ENCODE measurements at regions not wholly inside any gene's neighbourhood (a gene's known extent, or its start where the extent isn't known, plus 50 kb on each side); places are given as distances from the start of the nearest gene placed in this dataset.
"Not testable (repeated sequence)": the region's sequence is repeated elsewhere in the genome, so short reads cannot be mapped to it uniquely, and the experiment has no call there.

DNA sequence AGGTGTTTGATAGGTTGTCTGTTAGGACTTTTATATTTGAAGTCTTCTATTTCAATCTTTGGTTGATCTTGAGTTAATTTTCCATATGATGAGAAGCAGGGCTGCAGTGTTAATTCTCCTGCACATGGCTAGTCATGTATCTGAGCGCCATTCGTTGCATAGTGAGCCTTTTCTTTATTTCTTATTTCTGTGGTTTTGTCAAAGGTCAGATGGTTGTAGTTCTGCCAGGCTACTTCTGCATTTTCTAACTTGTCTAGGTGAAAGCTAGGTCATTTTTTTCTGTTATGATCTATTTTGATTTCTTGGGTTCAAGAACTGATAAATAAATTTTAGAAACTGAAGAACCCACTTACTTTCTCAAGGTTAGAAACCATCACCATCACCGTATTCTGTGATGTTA, 56.7 kb downstream of the CCDC74A start:
- no peak for DNase-seq

DNA sequence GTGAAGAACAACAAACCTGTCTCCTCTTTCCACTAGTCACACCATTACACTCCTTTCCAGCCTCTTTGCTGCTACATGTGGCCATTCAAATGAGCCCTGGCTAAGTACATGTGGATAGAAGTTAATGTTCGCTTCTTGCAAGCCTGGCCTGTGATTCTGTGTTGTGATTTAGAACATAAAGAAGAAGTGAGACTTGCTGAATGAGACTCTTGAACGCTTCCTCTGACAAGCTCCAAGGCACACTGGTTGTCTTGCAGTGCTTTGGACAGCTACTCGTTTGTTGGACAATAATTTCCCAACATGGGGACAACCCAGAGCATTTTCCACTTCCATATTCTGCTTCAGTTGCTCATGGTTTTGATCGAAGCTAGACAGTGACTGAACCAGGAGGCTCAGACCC, 57.3 kb downstream of the CCDC74A start:
- DNase-seq = no peak

DNA sequence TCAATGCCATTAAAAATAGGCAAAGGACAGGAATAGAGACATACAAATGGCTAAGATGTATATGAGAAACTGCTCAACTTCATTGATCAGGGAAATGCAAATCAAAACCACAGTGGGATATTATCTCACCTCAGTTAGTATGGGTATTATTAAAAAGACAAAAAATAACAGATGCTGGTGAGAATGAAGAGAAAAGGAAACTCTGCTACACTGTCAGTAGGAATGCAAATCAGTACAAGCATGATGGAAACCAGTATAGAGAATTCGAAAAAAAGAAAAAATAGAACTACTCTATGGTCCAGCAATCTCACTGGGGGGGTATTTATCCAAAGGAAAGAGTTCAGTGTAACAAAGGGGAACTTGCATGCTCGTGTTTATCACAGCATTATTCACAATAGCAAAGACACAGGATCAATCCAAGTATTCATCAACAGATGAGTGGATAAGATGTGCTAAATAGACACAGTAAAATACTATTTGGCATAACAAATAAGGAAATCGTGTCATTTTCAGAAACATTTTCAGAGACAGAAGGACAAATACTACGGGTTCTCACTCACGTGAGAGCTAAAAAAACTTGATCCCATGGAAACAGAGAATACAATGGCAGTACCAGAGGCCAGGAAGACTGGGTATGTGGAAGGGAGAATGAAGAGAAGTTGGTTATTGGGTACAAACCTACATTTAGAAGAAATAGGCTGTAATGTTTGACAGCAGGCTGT, 60.6 kb downstream of the CCDC74A start:
- DNase-seq = no peak

GRCh38 chr2:131589126-131589525, 61.4 kb downstream of the CCDC74A start:
- not testable (repeated sequence) for DNase-seq

- DNase-seq = no peak
These were observed 62.7 kb downstream of the CCDC74A start for GRCh38 chr2:131590366-131590765.

DNA sequence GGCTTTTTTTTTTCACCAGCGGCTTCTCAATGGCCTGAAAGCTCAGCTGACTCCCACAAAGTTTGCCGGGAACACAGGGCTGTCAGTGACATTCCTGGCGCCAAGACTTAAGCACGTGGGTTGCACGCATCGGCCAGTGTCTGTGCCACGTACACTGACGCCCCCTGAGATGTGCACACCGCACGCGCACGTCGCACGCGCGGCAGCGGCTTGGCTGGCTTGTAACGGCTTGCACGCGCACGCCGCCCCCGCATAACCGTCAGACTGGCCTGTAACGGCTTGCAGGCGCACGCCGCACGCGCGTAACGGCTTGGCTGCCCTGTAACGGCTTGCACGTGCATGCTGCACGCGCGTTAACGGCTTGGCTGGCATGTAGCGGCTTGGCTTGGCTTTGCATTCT, 63.2 kb downstream of the CCDC74A start:
- no peak for DNase-seq

DNA sequence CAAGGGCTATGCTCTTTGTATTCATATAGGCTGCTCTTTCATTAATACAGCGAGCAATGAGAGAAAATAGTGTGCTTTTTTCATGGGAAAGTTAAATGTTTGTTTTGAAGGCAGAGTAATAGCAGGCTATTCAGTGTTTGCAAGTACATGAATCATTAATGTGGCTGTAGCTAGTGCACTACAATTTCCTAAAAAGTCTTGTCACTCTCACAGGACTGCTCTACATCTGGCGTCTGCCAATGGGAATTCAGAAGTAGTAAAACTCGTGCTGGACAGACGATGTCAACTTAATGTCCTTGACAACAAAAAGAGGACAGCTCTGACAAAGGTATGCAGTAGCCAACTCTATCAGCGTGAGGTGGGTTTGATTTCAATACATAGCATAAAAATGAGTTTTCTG, 68.9 kb downstream of the CCDC74A start:
- not testable (repeated sequence) for DNase-seq

DNA sequence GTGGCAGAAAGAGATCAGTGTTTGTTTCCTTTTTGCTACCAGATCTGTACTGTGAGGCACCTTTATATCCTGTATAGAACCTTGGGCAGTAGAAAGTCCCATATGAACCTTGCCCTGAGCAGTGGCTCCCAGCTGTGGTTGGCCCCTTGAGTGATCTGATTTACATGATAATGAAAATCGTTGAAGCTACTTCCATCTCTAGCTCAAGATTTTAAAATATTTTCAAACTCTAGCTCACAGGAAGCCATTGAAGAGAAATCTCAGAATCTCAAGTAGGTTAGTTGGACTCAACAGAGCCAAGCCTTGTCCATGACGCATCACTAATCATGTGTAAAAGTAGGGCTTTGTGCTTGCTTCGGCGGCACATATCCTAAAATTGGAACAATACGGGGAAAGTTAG, 74.8 kb downstream of the CCDC74A start:
- DNase-seq = not testable (repeated sequence)

DNA sequence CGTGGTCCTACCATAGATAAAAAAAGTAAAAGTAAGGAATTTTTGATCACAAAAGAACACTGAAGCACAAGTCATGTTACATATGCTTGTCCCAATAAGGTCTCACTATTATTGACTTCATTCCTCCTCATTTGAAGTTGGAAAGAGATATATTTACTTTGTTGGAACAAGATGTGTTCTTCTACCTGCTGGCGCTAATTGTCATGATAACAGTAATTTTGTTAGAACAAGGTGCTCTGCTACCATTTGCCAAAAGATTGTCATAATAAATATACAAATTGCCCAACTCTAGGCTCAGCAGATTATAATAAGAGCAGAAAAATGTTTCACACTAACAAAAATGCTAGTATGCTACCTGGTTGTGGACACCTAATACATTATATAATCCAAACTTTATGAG, 77.0 kb downstream of the CCDC74A start:
- DNase-seq = not testable (repeated sequence)

- DNase-seq = peak; percentile 1
These were observed 78.7 kb downstream of the CCDC74A start for GRCh38 chr2:131606366-131606765.

DNA sequence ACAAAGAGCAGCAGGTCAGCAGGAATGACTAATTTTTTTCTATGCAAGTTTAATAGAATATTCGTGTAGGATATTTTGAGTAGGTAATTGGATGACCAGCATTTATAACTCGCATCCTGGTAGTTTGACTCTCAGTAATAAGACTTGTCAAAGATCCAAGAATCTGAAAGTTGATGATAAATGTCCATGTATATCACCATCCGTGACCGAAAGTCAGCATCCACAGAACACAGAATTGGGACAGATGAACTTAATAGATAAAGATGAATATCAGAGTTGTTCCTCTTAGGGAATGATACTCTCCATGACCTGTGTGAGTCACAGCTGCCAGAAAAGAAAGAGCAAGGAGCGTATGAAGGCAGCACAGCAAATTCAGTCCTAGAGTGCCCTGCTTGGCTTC, 79.4 kb downstream of the CCDC74A start:
- not testable (repeated sequence) for DNase-seq

GRCh38 chr2:131614539-131614938, 86.9 kb downstream of the CCDC74A start:
- not testable (repeated sequence) for DNase-seq

GRCh38 chr2:131618320-131618719, 90.6 kb downstream of the CCDC74A start:
- not testable (repeated sequence) for DNase-seq

DNA sequence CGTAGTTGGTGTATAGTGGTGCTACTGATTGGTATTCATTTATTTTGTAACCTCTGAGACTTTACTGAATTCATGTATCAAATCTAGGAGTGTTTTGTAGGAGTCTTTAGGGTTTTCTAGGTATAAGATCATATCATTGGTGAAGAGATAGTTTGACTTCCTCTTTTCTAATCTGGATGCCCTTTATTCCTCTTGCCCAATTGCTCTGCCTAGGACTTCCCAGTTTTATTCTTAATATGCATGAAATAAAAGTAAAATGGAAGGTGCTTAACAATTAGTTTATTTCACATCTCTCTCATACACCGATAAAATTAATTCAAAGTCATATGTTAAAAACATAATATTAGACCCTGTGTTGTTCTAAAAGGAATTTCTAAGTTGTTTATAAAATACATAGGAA, 95.2 kb downstream of the CCDC74A start:
- DNase-seq = not testable (repeated sequence)

GRCh38 chr2:131626011-131626410, 98.3 kb downstream of the CCDC74A start:
- DNase-seq = not testable (repeated sequence)

DNA sequence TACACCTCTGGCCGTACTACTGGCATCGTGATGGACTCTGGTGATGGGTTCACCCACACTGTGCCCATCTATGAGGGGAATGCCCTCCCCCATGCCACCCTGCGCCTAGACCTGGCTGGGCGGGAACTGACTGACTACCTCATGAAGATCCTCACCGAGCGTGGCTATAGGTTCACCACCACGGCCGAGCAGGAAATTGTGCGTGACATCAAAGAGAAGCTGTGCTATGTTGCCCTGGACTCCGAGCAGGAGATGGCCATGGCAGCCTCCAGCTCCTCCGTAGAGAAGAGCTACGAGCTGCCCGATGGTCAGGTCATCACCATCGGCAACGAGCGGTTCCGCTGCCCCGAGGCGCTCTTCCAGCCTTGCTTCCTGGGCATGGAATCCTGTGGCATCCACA, 98.9 kb downstream of the CCDC74A start:
- not testable (repeated sequence) for DNase-seq

- not testable (repeated sequence) for DNase-seq
These were observed 100.1 kb downstream of the CCDC74A start for GRCh38 chr2:131627777-131628176.

DNA sequence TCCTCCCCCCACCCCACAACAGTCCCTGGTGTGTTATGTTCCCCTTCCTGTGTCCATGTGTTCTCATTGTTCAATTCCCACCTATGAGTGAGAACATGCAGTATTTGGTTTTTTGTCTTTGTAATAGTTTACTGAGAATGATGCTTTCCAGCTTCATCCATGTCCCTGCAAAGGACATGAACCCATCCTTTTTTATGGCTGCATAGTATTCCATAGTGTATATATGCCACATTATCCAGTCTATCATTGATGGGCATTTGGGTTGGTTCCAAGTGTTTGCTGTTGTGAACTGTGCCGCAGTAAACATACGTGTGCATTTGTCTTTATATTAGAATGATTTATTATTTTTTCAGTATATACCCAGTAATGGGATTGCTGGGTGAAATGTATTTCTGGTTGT, 104.0 kb downstream of the CCDC74A start:
- DNase-seq = not testable (repeated sequence)

DNA sequence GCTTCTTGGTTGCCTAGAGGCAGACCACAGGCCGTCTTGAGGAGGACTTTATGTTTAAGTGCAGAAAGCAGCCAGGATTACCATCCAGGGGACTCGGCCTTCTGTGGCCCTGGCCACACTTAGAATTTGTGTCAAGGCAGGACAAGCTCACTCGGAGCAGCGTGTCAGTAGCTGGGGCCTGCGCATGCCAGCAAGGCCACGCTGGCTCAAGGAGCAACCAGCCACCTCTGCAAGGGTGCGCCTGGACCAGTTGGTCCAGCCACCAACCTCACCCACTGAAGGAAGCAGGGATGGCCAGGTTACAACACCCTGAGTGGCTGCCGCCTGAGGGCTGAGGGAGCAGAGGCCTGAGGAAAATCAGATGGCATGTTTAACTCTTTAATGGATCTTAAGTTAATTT, 105.7 kb downstream of the CCDC74A start:
- DNase-seq = not testable (repeated sequence)

- not testable (repeated sequence) for DNase-seq
These were observed 106.4 kb downstream of the CCDC74A start for GRCh38 chr2:131633827-131634695.

DNA sequence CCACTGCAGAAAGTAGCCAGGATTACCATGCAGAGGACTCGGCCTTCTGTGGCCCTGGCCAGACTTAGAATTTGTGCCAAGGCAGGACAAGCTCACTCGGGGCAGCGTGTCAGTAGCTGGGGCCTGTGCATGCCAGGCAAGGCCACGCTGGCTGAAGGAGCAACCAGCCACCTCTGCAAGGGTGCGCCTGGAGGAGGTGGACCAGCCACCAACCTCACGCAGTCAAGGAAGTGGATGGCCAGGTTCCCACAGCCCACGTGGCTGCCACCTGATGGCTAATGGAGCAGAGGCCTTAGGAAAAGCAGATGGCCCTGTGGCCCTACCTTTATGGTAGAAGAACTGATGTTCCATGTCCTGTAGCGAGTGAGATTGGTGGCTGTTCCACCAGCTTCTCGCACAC, 107.9 kb downstream of the CCDC74A start:
- no peak for DNase-seq

GRCh38 chr2:131636704-131637308, 109.1 kb downstream of the CCDC74A start:
- not testable (repeated sequence) for DNase-seq

DNA sequence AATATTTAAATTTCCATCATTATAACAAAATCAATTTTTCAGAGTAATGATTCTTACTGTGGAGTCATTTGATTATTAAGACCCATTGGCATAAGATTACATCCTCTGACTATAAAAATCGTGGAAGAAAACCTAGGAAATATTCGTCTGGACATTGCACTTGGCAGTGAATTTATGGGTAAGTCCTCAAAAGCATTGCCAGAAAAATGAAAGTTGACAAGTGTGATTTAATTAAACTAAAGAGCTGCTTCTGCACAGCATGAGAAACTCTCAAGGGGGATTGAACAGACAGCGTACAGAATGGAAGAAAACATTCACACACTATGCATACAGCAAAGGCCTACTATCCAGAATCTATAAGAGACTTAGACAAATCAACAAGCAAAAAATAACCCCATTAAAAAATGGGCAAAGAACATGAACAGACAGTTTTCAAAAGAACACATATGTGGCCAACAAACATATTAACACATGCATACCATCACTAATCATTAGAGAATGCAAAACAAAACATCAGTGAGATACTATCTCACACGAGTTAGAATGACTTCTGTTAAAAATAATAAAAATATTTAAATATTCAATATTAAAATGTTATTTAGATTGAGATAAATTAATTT, 111.4 kb downstream of the CCDC74A start:
- DNase-seq = not testable (repeated sequence)

Data from NCI-H2081 treated with DMSO at 0.1 percent for 48 hours (cell line).